Colonic mucosa (tissue), 4 donors: ENCODE measurements at regions not wholly inside any gene's neighbourhood (a gene's known extent, or its start where the extent isn't known, plus 50 kb on each side); places are given as distances from the start of the nearest gene placed in this dataset.

ENCODE experiments used
- DNase-seq: peaks from one replicate; pipeline ENCODE4 v3.0.0-alpha.2; 2020
- H3K27ac ChIP-seq: fragments of 200-600 bp; one replicate; pipeline ENCODE4 v1.8.0; 2021
- H3K27me3 ChIP-seq: fragments of 200-600 bp; one replicate; pipeline ENCODE4 v1.8.0; 2021
- H3K36me3 ChIP-seq: fragments of 200-600 bp; one replicate; pipeline ENCODE4 v1.8.0; 2021
- H3K4me1 ChIP-seq: fragments of 200-600 bp; one replicate; pipeline ENCODE4 v1.8.0; 2021; ENCODE audit warnings: mild to moderate bottlenecking
- H3K4me3 ChIP-seq: fragments of 200-600 bp; one replicate; pipeline ENCODE4 v1.8.0; 2021
- H3K9ac ChIP-seq, 2 donors: one replicate each; pipeline ENCODE4 v1.7.0; 2013; ENCODE audit warnings: control low read depth in 2 of 2, low read depth in 2 of 2, low read length in 2 of 2
- H3K9me3 ChIP-seq: fragments of 200-600 bp; one replicate; pipeline ENCODE4 v1.8.0; 2021
- intact Hi-C: fragments of 100-400 bp; cut with DNase I; formaldehyde crosslinking; loops from one replicate; pipeline ENCODE4 v1.14.1; 2022
- TF ChIP-seq, protein P1 (sequence below): fragments of 200-600 bp; IDR thresholded peaks from one replicate; pipeline ENCODE4 v1.8.0; 2022; ENCODE audit warnings: antibody characterized with exemption, mild to moderate bottlenecking
- donor health status: healthy.
- donor health status: DM: no; HTN: no; CAD: no.
- donor health status: DM: no; HTN: no; CAD: no.

DNA sequence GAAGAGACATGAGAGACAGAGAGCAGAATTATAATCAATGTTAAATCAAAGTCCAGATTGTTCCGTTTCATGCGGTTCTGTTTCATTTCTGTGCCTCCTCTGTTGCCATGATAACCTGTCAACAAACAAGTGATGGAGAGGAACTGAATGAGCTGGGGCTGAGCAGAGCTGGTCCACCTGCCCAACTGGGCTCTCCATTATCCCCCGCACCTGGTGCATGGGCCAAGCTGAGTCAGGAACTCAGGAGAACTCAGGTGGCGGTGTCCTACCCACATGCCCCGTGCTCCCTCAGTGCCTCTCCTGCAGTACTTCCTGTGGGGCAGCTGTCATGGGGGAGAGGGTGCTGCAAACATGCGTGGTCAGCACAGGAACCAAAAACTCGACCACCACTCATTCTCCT, 178.8 kb downstream of the TTC32 start:
- H3K27ac ChIP-seq, result no peak overlapping the region
- intact Hi-C loops, result no loop called here
- no peaks in the 10 kb centered on the region for H3K27me3 ChIP-seq
- H3K36me3 ChIP-seq, result no peaks in the 10 kb centered on the region
- TF ChIP-seq, protein P1, sequence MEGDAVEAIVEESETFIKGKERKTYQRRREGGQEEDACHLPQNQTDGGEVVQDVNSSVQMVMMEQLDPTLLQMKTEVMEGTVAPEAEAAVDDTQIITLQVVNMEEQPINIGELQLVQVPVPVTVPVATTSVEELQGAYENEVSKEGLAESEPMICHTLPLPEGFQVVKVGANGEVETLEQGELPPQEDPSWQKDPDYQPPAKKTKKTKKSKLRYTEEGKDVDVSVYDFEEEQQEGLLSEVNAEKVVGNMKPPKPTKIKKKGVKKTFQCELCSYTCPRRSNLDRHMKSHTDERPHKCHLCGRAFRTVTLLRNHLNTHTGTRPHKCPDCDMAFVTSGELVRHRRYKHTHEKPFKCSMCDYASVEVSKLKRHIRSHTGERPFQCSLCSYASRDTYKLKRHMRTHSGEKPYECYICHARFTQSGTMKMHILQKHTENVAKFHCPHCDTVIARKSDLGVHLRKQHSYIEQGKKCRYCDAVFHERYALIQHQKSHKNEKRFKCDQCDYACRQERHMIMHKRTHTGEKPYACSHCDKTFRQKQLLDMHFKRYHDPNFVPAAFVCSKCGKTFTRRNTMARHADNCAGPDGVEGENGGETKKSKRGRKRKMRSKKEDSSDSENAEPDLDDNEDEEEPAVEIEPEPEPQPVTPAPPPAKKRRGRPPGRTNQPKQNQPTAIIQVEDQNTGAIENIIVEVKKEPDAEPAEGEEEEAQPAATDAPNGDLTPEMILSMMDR, result no peak
- no peak overlapping the region for H3K4me3 ChIP-seq
- no peak overlapping the region for H3K9ac ChIP-seq
- H3K4me1 ChIP-seq, result no peaks in the 10 kb centered on the region
- no peak for DNase-seq
- H3K9me3 ChIP-seq, result no peaks in the 10 kb centered on the region

DNA sequence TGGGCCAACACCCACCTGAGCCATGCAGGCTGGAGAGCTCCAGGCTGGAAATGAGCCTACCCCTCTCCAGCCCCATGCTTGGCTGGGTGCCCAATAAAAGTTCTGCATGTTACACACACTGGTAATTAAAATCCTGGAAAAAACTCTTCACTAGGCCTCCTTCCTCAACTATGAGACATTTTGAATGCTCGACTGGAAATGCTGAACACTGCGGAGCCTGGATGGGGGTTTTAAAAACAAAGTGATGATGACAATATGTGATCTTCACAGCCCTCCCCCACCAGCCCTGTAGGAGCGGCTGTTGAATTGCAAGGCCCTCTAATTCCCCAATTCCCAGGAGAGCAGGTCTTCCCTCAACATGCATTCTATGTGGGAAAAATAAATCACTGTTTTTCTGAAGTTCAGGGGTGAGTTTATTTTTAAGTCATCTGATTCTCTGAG, 179.2 kb downstream of the TTC32 start:
- no peaks in the 10 kb centered on the region for H3K36me3 ChIP-seq
- H3K9ac ChIP-seq, result no peak overlapping the region
- no peak overlapping the region for H3K4me3 ChIP-seq
- no peaks in the 10 kb centered on the region for H3K4me1 ChIP-seq
- intact Hi-C loops, result no loop called here
- H3K27me3 ChIP-seq, result no peaks in the 10 kb centered on the region
- H3K9me3 ChIP-seq, result no peaks in the 10 kb centered on the region
- no peak for DNase-seq
- TF ChIP-seq, protein P1, result no peak
- H3K27ac ChIP-seq, result no peak overlapping the region

DNA sequence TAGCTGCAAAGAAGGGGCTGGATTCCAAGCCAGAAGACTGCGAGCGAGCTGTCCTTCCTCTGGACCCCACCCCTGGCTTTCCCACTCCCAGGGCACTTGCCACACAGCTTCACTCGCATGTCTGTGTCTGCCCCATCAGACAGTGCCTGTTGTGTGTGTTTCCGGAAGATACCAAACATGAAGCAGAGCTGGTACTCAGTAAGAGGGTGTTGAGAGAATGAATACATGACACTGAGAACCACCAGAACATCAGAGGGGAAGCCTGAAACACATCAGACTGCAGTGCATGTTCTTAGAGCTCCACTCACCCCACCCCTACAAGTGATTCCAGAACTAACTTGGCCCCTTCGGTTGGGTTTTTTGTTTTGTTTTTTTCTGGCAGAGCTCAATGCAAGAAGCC, 181.5 kb downstream of the TTC32 start:
- Histone ChIP-seq H3K4me3 (no peak overlapping the region), H3K27me3 (no peaks in the 10 kb centered on the region), H3K9ac (no peak overlapping the region), H3K4me1 (no peaks in the 10 kb centered on the region), H3K9me3 (no peaks in the 10 kb centered on the region), H3K36me3 (no peaks in the 10 kb centered on the region), H3K27ac (no peak overlapping the region)
- TF ChIP-seq, protein P1, result no peak
- DNase-seq, result no peak
- intact Hi-C loops, result no loop called here

DNA sequence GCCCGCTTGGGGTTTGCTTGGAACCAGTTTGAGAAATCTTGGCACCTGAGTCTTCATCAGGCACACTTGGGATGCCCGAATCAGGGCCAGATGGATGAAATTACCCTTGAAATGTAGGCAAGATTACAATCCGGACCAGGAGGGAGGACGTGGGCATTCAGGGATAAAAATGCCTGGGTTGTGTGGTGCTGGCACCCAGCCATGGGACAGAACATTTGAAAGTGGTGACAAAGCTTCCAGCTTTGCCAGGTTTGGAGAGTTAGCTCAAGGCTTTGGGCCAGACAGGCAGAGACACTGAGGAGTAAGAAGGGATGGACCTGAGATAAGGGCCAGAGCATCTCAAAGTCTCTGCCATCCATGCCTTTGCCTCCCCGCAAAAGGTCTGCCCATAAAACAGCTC, 182.2 kb downstream of the TTC32 start:
- no peak for DNase-seq
- H3K9me3 ChIP-seq, result no peaks in the 10 kb centered on the region
- H3K4me3 ChIP-seq, result no peak overlapping the region
- intact Hi-C loops, result no loop called here
- H3K36me3 ChIP-seq, result no peaks in the 10 kb centered on the region
- H3K27ac ChIP-seq, result no peak overlapping the region
- no peaks in the 10 kb centered on the region for H3K27me3 ChIP-seq
- H3K4me1 ChIP-seq, result no peaks in the 10 kb centered on the region
- TF ChIP-seq, protein P1, result no peak
- H3K9ac ChIP-seq, result no peak overlapping the region

DNA sequence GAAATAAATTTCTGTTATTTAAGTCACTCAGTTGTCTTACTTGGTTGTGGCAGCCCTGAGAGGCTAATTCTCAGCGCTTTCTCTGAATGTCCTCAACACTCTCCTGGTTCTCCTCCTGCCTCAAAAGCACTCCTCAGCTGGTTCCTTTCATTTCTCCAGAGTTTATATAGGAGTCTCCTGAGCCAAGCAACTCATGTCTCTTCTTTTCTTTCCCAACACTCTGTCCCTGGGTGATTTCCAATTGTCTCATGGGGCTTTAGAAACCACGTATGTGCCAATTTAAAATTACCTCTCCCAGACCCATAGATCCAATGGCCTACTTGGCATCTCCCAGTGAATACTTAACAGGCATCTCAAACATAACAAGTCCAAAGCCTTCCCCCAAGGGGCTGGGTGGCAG, 184.3 kb downstream of the TTC32 start:
- Histone ChIP-seq H3K4me1 (no peaks in the 10 kb centered on the region), H3K36me3 (no peaks in the 10 kb centered on the region), H3K27me3 (no peaks in the 10 kb centered on the region), H3K9me3 (no peaks in the 10 kb centered on the region), H3K9ac (no peak overlapping the region), H3K27ac (no peak overlapping the region), H3K4me3 (no peak overlapping the region)
- no peak for DNase-seq
- intact Hi-C loops, result no loop called here
- TF ChIP-seq, protein P1, result no peak

DNA sequence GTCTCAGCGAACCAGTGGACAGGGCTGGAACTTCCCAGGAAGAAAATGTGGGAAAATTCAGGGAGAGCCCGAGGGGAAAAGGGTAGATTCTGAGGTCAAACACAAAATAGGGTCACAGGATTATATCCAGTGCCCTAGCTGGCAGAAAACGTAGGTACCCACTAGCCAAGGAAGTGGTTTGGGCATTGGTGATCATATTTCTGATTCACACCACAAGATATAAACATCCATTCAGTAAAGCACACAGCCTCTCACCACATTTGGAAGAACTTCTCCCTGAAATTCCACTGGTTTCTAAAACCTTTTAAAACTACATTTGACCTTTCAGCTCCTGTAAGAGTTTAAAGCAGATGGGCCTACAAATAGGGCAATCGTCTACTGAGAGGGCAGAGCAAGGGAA, 186.9 kb downstream of the TTC32 start:
- intact Hi-C loops, result no loop called here
- Histone ChIP-seq H3K4me3 (no peak overlapping the region), H3K9ac (no peak overlapping the region), H3K27me3 (no peaks in the 10 kb centered on the region), H3K9me3 (no peaks in the 10 kb centered on the region), H3K36me3 (no peaks in the 10 kb centered on the region), H3K4me1 (no peaks in the 10 kb centered on the region), H3K27ac (no peak overlapping the region)
- no peak for DNase-seq
- TF ChIP-seq, protein P1, result no peak
